ENCODE measurements at regions not wholly inside any gene's neighbourhood (a gene's known extent, or its start where the extent isn't known, plus 50 kb on each side); places are given as distances from the start of the nearest gene placed in this dataset.

DNA sequence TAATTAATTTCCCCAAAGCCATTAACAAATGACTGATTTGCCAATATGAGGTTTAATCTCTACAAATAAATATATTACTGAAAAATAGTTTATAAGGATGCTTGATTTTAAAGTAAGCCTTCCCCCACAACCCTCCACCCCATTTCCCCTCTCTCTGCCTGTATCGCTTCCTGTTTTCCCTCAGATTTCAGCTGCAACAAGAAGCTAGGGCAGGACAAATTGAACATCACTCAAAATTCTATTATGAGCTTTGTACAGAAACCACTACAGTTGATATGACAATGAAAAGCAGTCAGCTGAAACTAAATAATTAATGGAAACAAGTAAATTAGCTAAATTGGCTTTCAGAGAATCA, 109.0 kb upstream of the SP4 start:
- H3K9me2 ChIP-seq (replicated peaks; ENCODE audit: low read depth, low read length), result no peaks in the 10 kb centered on the region
- no peaks in the 10 kb centered on the region for H3K4me1 ChIP-seq (ENCODE audit: insufficient read depth, low read length, poor library complexity, severe bottlenecking)
- no peaks in the 10 kb centered on the region for H3K36me3 ChIP-seq (ENCODE audit: insufficient read depth, low read length)
- no peaks in the 10 kb centered on the region for H3K79me2 ChIP-seq (ENCODE audit: insufficient read depth, low read length)
- H3K9me3 ChIP-seq (ENCODE audit: insufficient read depth, low read depth, low read length), result no peaks in the 10 kb centered on the region
- TF ChIP-seq EZH2phosphoT487 (IDR thresholded peaks at IDR 0.05; ENCODE audit: borderline replicate concordance), result no peak
- TF ChIP-seq, protein P1, sequence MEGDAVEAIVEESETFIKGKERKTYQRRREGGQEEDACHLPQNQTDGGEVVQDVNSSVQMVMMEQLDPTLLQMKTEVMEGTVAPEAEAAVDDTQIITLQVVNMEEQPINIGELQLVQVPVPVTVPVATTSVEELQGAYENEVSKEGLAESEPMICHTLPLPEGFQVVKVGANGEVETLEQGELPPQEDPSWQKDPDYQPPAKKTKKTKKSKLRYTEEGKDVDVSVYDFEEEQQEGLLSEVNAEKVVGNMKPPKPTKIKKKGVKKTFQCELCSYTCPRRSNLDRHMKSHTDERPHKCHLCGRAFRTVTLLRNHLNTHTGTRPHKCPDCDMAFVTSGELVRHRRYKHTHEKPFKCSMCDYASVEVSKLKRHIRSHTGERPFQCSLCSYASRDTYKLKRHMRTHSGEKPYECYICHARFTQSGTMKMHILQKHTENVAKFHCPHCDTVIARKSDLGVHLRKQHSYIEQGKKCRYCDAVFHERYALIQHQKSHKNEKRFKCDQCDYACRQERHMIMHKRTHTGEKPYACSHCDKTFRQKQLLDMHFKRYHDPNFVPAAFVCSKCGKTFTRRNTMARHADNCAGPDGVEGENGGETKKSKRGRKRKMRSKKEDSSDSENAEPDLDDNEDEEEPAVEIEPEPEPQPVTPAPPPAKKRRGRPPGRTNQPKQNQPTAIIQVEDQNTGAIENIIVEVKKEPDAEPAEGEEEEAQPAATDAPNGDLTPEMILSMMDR (conservative IDR thresholded peaks at IDR 0.05; ENCODE audit: low read length), result no peak
- H3K4me2 ChIP-seq (ENCODE audit: low read depth, low read length, poor library complexity, severe bottlenecking), result no peak overlapping the region
- no peaks in the 10 kb centered on the region for H3F3A ChIP-seq (ENCODE audit: low read depth)
- no peaks in the 10 kb centered on the region for H4K20me1 ChIP-seq (ENCODE audit: insufficient read depth, low read length, poor library complexity, severe bottlenecking)
- no peak overlapping the region for H3K9ac ChIP-seq (ENCODE audit: low read depth, low read length, poor library complexity, severe bottlenecking)
- H3K4me3 ChIP-seq (ENCODE audit: low read length, poor library complexity, severe bottlenecking), result no peak overlapping the region
- H2AFZ ChIP-seq (ENCODE audit: low read length), result no peak overlapping the region
- no peaks in the 10 kb centered on the region for H3K27me3 ChIP-seq (ENCODE audit: insufficient read depth, low read length, poor library complexity, severe bottlenecking)

DNA sequence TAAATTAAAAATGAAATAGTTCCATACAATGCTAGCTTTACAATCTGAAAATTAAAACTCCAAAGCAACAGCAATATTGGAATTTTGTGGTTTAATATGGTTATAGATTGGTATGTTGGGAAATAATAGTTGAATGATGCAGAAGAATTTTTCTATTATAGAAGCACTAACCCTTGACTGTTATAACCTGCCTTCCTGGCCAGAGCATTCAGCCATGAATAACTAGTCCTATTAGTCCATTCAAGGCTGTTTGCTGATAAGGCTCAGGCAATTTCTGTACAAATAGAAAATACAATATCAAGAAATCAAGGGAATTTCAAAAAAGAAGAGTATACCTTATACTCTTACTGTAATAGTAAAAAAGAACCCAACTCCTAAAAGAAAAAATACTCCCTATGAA, 101.6 kb upstream of the SP4 start:
- H2AFZ ChIP-seq (ENCODE audit: low read length), result no peak overlapping the region
- H3K4me2 ChIP-seq (ENCODE audit: low read depth, low read length, poor library complexity, severe bottlenecking), result no peak overlapping the region
- H4K20me1 ChIP-seq (ENCODE audit: insufficient read depth, low read length, poor library complexity, severe bottlenecking), result no peaks in the 10 kb centered on the region
- TF ChIP-seq, protein P1 (conservative IDR thresholded peaks at IDR 0.05; ENCODE audit: low read length), result no peak
- TF ChIP-seq EZH2phosphoT487 (IDR thresholded peaks at IDR 0.05; ENCODE audit: borderline replicate concordance), result no peak
- no peaks in the 10 kb centered on the region for H3K79me2 ChIP-seq (ENCODE audit: insufficient read depth, low read length)
- no peak overlapping the region for H3K9ac ChIP-seq (ENCODE audit: low read depth, low read length, poor library complexity, severe bottlenecking)
- no peaks in the 10 kb centered on the region for H3K36me3 ChIP-seq (ENCODE audit: insufficient read depth, low read length)
- no peaks in the 10 kb centered on the region for H3K27me3 ChIP-seq (ENCODE audit: insufficient read depth, low read length, poor library complexity, severe bottlenecking)
- no peaks in the 10 kb centered on the region for H3F3A ChIP-seq (ENCODE audit: low read depth)
- H3K9me2 ChIP-seq (replicated peaks; ENCODE audit: low read depth, low read length), result no peaks in the 10 kb centered on the region
- H3K4me1 ChIP-seq (ENCODE audit: insufficient read depth, low read length, poor library complexity, severe bottlenecking), result no peaks in the 10 kb centered on the region
- H3K9me3 ChIP-seq (ENCODE audit: insufficient read depth, low read depth, low read length), result no peaks in the 10 kb centered on the region
- H3K4me3 ChIP-seq (ENCODE audit: low read length, poor library complexity, severe bottlenecking), result no peak overlapping the region

DNA sequence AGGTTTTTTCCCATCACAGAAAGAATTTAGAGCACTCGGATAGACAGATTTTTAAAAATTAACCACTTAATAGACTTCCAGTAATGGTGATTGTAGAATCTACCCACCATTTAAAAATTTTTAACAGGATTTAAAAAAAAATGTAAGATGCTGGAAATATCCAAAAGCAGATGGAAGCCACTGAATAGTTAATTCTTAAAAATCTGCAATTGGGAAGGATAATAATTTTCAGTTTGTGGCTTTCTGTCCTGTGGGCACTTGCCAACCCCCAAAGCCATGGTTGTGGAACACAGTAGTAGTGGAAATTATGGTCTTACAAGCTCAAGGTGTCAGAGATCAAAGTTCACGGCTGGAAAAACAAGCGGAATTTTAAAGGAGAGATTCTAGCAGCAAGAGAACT, 101.0 kb upstream of the SP4 start:
- no peaks in the 10 kb centered on the region for H4K20me1 ChIP-seq (ENCODE audit: insufficient read depth, low read length, poor library complexity, severe bottlenecking)
- H3K4me2 ChIP-seq (ENCODE audit: low read depth, low read length, poor library complexity, severe bottlenecking), result no peak overlapping the region
- H3K4me1 ChIP-seq (ENCODE audit: insufficient read depth, low read length, poor library complexity, severe bottlenecking), result no peaks in the 10 kb centered on the region
- no peaks in the 10 kb centered on the region for H3K36me3 ChIP-seq (ENCODE audit: insufficient read depth, low read length)
- H2AFZ ChIP-seq (ENCODE audit: low read length), result no peak overlapping the region
- no peak overlapping the region for H3K4me3 ChIP-seq (ENCODE audit: low read length, poor library complexity, severe bottlenecking)
- H3K79me2 ChIP-seq (ENCODE audit: insufficient read depth, low read length), result no peaks in the 10 kb centered on the region
- TF ChIP-seq, protein P1 (conservative IDR thresholded peaks at IDR 0.05; ENCODE audit: low read length), result no peak
- no peaks in the 10 kb centered on the region for H3F3A ChIP-seq (ENCODE audit: low read depth)
- H3K9me3 ChIP-seq (ENCODE audit: insufficient read depth, low read depth, low read length), result no peaks in the 10 kb centered on the region
- no peaks in the 10 kb centered on the region for H3K9me2 ChIP-seq (replicated peaks; ENCODE audit: low read depth, low read length)
- no peak overlapping the region for H3K9ac ChIP-seq (ENCODE audit: low read depth, low read length, poor library complexity, severe bottlenecking)
- no peaks in the 10 kb centered on the region for H3K27me3 ChIP-seq (ENCODE audit: insufficient read depth, low read length, poor library complexity, severe bottlenecking)
